ENCODE measurements at regions not wholly inside any gene's neighbourhood (a gene's known extent, or its start where the extent isn't known, plus 50 kb on each side); places are given as distances from the start of the nearest gene placed in this dataset.

GRCh38 chr5:176174345-176175025 lies 63.7 kb upstream of the SIMC1 start:
- TF ChIP-seq CTCF (conservative IDR thresholded peaks at IDR 0.05), result no peak
- no peak for TF ChIP-seq EZH2 (IDR thresholded peaks at IDR 0.05; ENCODE audit: low read depth)

All from PC-9 (cell line).